ENCODE measurements at regions not wholly inside any gene's neighbourhood (a gene's known extent, or its start where the extent isn't known, plus 50 kb on each side); places are given as distances from the start of the nearest gene placed in this dataset.

DNA sequence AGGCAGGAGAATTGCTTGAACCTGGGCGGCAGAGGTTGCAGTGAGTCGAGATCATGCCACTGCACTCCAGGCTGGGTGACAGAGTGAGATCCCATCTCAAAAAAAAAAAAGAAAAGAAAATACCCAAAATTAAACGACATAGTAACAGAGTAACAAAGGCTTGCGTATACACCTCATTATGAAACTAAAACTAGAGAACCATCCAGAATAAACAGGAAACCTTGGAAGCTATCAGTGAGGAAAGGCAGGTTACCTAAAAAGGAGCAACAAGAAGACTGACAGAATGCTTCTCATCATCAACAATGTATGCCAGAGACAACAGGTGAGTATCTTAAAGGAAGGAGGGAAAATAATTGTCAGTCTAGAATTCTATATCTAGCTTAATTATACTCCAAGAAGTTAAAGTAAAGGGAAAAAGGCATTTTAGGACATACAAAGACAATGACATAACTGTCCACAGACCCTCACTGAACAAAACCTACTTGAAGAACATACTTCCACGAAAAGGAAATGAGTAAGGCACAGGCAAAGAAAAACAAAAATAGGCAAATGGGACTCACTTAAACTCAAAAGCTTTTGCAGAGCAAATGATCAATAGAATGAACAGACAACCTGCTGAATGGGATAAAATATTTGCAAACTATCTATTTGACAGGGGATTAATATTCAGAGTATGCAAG is 64.1 kb upstream of the NT5E start:
- Histone ChIP-seq H3K36me3 (ENCODE audit: control insufficient read depth in 1 of 2, insufficient read depth in 2 of 2, low read length in 2 of 2) (no peaks in the 10 kb centered on the region), H3K4me1 (ENCODE audit: control insufficient read depth in 1 of 2, insufficient read depth in 2 of 2, low read length in 2 of 2) (peaks cover under 1 to 13% of the 10 kb centered on the region in 2 donors), H3K9me3 (ENCODE audit: control insufficient read depth in 1 of 2, low read length in 2 of 2) (no peaks in the 10 kb centered on the region), H3K27me3 (ENCODE audit: control insufficient read depth in 1 of 2, insufficient read depth in 2 of 2, low read length in 2 of 2) (no peaks in the 10 kb centered on the region), H3K9ac (ENCODE audit: low read depth in 1 of 2, low read length in 2 of 2) (no peak overlapping the region), H3K27ac (ENCODE audit: low read depth, low read length) (no peak overlapping the region), H3K4me3 (ENCODE audit: low read depth in 1 of 2, low read length in 2 of 2) (peak overlapping the region in 1 of 2 donors; percentile 19)

- Histone ChIP-seq H3K4me1 (ENCODE audit: control insufficient read depth in 1 of 2, insufficient read depth in 2 of 2, low read length in 2 of 2) (peaks cover 0 to 5% of the 10 kb centered on the region in 2 donors), H3K9me3 (ENCODE audit: control insufficient read depth in 1 of 2, low read length in 2 of 2) (no peaks in the 10 kb centered on the region), H3K4me3 (ENCODE audit: low read depth in 1 of 2, low read length in 2 of 2) (no peak overlapping the region), H3K27ac (ENCODE audit: low read depth, low read length) (no peak overlapping the region), H3K27me3 (ENCODE audit: control insufficient read depth in 1 of 2, insufficient read depth in 2 of 2, low read length in 2 of 2) (no peaks in the 10 kb centered on the region), H3K9ac (ENCODE audit: low read depth in 1 of 2, low read length in 2 of 2) (no peak overlapping the region), H3K36me3 (ENCODE audit: control insufficient read depth in 1 of 2, insufficient read depth in 2 of 2, low read length in 2 of 2) (no peaks in the 10 kb centered on the region)
Observed at GRCh38 chr6:85383042-85383441, 66.8 kb upstream of the NT5E start.

- Histone ChIP-seq H3K4me1 (ENCODE audit: control insufficient read depth in 1 of 2, insufficient read depth in 2 of 2, low read length in 2 of 2) (peaks cover 0 to 5% of the 10 kb centered on the region in 2 donors), H3K9ac (ENCODE audit: low read depth in 1 of 2, low read length in 2 of 2) (no peak overlapping the region), H3K36me3 (ENCODE audit: control insufficient read depth in 1 of 2, insufficient read depth in 2 of 2, low read length in 2 of 2) (no peaks in the 10 kb centered on the region), H3K9me3 (ENCODE audit: control insufficient read depth in 1 of 2, low read length in 2 of 2) (no peaks in the 10 kb centered on the region), H3K27ac (ENCODE audit: low read depth, low read length) (no peak overlapping the region), H3K27me3 (ENCODE audit: control insufficient read depth in 1 of 2, insufficient read depth in 2 of 2, low read length in 2 of 2) (no peaks in the 10 kb centered on the region), H3K4me3 (ENCODE audit: low read depth in 1 of 2, low read length in 2 of 2) (no peak overlapping the region)
Observed at GRCh38 chr6:85382541-85382940, 67.3 kb upstream of the NT5E start.

GRCh38 chr6:85372915-85373270 is 77.0 kb upstream of the NT5E start:
- H3K9ac ChIP-seq (ENCODE audit: low read depth in 1 of 2, low read length in 2 of 2), result no peak overlapping the region
- no peaks in the 10 kb centered on the region for H3K36me3 ChIP-seq (ENCODE audit: control insufficient read depth in 1 of 2, insufficient read depth in 2 of 2, low read length in 2 of 2)

DNA sequence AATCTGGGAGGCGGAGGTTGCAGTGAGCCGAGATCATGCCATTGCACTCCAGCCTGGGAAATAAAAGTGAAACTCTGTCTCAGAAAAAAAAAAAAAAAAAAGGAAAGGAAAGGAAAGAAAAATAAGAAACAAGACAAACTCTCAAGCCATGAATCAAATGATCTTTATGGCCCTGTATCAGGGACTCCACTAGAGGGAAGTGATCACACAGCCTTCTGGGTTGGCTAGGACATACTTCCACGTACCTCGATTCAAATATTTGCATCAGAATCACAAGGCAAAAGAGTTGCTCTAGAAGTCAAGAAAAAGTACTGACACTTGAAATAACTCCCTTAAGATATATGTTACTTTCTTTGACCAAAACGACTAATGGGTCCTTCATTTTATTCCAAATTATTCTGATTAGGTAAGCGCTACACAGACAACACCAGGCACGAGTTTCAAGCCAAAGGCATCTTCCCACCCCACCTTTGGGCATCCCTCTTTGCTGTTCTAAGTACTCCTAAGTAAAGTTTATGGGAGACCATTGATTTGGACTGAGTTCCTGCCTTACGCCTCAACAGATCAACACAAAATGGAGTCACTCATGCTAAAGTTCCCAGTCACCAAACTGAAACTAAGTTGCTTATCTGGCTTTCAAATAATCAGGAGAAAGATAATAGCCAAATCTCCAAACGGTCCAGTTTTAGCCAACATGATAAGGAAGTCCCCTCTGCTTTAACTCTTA is 77.5 kb upstream of the NT5E start:
- Histone ChIP-seq H3K27ac (ENCODE audit: low read depth, low read length) (no peak overlapping the region), H3K27me3 (ENCODE audit: control insufficient read depth in 1 of 2, insufficient read depth in 2 of 2, low read length in 2 of 2) (no peaks in the 10 kb centered on the region), H3K9ac (ENCODE audit: low read depth in 1 of 2, low read length in 2 of 2) (no peak overlapping the region), H3K4me1 (ENCODE audit: control insufficient read depth in 1 of 2, insufficient read depth in 2 of 2, low read length in 2 of 2) (no peaks in the 10 kb centered on the region), H3K9me3 (ENCODE audit: control insufficient read depth in 1 of 2, low read length in 2 of 2) (no peaks in the 10 kb centered on the region), H3K36me3 (ENCODE audit: control insufficient read depth in 1 of 2, insufficient read depth in 2 of 2, low read length in 2 of 2) (no peaks in the 10 kb centered on the region), H3K4me3 (ENCODE audit: low read depth in 1 of 2, low read length in 2 of 2) (no peak overlapping the region)

More at GRCh38 chr6:85372915-85373270, 77.0 kb upstream of the NT5E start:
- H3K27me3 ChIP-seq (ENCODE audit: control insufficient read depth in 1 of 2, insufficient read depth in 2 of 2, low read length in 2 of 2), result no peaks in the 10 kb centered on the region
- H3K9me3 ChIP-seq (ENCODE audit: control insufficient read depth in 1 of 2, low read length in 2 of 2), result no peaks in the 10 kb centered on the region
- H3K4me3 ChIP-seq (ENCODE audit: low read depth in 1 of 2, low read length in 2 of 2), result no peak overlapping the region
- H3K27ac ChIP-seq (ENCODE audit: low read depth, low read length), result no peak overlapping the region
- H3K4me1 ChIP-seq (ENCODE audit: control insufficient read depth in 1 of 2, insufficient read depth in 2 of 2, low read length in 2 of 2), result no peaks in the 10 kb centered on the region

- Histone ChIP-seq H3K9me3 (ENCODE audit: control insufficient read depth in 1 of 2, low read length in 2 of 2) (no peaks in the 10 kb centered on the region), H3K4me3 (ENCODE audit: low read depth in 1 of 2, low read length in 2 of 2) (no peak overlapping the region), H3K9ac (ENCODE audit: low read depth in 1 of 2, low read length in 2 of 2) (no peak overlapping the region), H3K27me3 (ENCODE audit: control insufficient read depth in 1 of 2, insufficient read depth in 2 of 2, low read length in 2 of 2) (no peaks in the 10 kb centered on the region), H3K36me3 (ENCODE audit: control insufficient read depth in 1 of 2, insufficient read depth in 2 of 2, low read length in 2 of 2) (no peaks in the 10 kb centered on the region), H3K4me1 (ENCODE audit: control insufficient read depth in 1 of 2, insufficient read depth in 2 of 2, low read length in 2 of 2) (no peaks in the 10 kb centered on the region), H3K27ac (ENCODE audit: low read depth, low read length) (no peak overlapping the region)
Observed at GRCh38 chr6:85368631-85369030, 81.3 kb upstream of the NT5E start.

DNA sequence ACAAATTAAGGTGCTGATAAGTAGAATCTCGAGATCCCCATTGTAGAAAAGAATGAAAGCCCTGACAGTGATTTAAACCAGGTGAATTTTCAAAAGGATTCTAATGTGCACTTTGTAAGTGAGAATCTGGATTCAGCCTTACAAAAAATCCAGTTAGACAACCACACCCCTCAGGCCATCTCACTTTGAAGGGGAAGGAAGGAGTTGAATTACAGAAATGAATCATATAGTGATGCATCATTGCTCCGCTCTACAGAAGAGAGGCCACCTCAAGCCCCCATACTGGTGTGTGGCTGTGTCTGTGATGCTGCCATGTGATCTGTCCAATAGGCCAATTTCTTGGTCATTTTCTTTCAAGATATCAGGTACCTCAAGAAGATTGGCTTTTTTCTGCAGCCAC is 85.5 kb upstream of the NT5E start:
- no peak overlapping the region for H3K4me3 ChIP-seq (ENCODE audit: low read depth in 1 of 2, low read length in 2 of 2)
- no peaks in the 10 kb centered on the region for H3K27me3 ChIP-seq (ENCODE audit: control insufficient read depth in 1 of 2, insufficient read depth in 2 of 2, low read length in 2 of 2)
- H3K27ac ChIP-seq (ENCODE audit: low read depth, low read length), result no peak overlapping the region
- H3K4me1 ChIP-seq (ENCODE audit: control insufficient read depth in 1 of 2, insufficient read depth in 2 of 2, low read length in 2 of 2), result peaks cover 5 to 7% of the 10 kb centered on the region in 2 donors
- no peaks in the 10 kb centered on the region for H3K9me3 ChIP-seq (ENCODE audit: control insufficient read depth in 1 of 2, low read length in 2 of 2)
- H3K36me3 ChIP-seq (ENCODE audit: control insufficient read depth in 1 of 2, insufficient read depth in 2 of 2, low read length in 2 of 2), result no peaks in the 10 kb centered on the region
- H3K9ac ChIP-seq (ENCODE audit: low read depth in 1 of 2, low read length in 2 of 2), result no peak overlapping the region

DNA sequence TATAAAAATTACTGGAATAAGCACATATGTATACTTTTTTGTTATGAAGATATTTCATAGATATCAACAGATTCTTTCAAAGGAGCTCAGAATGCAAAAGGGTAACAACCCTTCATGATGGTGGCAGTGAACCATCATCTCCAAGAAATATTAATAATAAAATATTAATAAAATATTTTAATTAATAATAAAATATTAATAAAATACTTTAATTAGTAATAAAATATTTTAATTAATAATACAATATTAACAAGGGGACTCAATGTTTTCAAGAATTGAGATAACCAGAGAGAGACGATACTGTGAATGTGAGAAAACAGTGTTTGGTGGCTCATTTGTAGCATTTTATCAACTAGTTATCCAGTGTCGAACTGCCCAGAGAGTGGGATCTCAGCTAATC is 86.0 kb upstream of the NT5E start:
- H3K9ac ChIP-seq (ENCODE audit: low read depth in 1 of 2, low read length in 2 of 2), result no peak overlapping the region
- H3K27ac ChIP-seq (ENCODE audit: low read depth, low read length), result no peak overlapping the region
- H3K36me3 ChIP-seq (ENCODE audit: control insufficient read depth in 1 of 2, insufficient read depth in 2 of 2, low read length in 2 of 2), result no peaks in the 10 kb centered on the region
- no peaks in the 10 kb centered on the region for H3K9me3 ChIP-seq (ENCODE audit: control insufficient read depth in 1 of 2, low read length in 2 of 2)
- no peak overlapping the region for H3K4me3 ChIP-seq (ENCODE audit: low read depth in 1 of 2, low read length in 2 of 2)
- H3K4me1 ChIP-seq (ENCODE audit: control insufficient read depth in 1 of 2, insufficient read depth in 2 of 2, low read length in 2 of 2), result peaks cover 5 to 7% of the 10 kb centered on the region in 2 donors
- H3K27me3 ChIP-seq (ENCODE audit: control insufficient read depth in 1 of 2, insufficient read depth in 2 of 2, low read length in 2 of 2), result no peaks in the 10 kb centered on the region

GRCh38 chr6:85362652-85363310 is 87.1 kb upstream of the NT5E start:
- peaks cover 5 to 7% of the 10 kb centered on the region in 2 donors for H3K4me1 ChIP-seq (ENCODE audit: control insufficient read depth in 1 of 2, insufficient read depth in 2 of 2, low read length in 2 of 2)
- no peak overlapping the region for H3K27ac ChIP-seq (ENCODE audit: low read depth, low read length)
- no peak overlapping the region for H3K9ac ChIP-seq (ENCODE audit: low read depth in 1 of 2, low read length in 2 of 2)
- H3K27me3 ChIP-seq (ENCODE audit: control insufficient read depth in 1 of 2, insufficient read depth in 2 of 2, low read length in 2 of 2), result no peaks in the 10 kb centered on the region
- H3K9me3 ChIP-seq (ENCODE audit: control insufficient read depth in 1 of 2, low read length in 2 of 2), result no peaks in the 10 kb centered on the region
- H3K4me3 ChIP-seq (ENCODE audit: low read depth in 1 of 2, low read length in 2 of 2), result no peak overlapping the region
- no peaks in the 10 kb centered on the region for H3K36me3 ChIP-seq (ENCODE audit: control insufficient read depth in 1 of 2, insufficient read depth in 2 of 2, low read length in 2 of 2)

DNA sequence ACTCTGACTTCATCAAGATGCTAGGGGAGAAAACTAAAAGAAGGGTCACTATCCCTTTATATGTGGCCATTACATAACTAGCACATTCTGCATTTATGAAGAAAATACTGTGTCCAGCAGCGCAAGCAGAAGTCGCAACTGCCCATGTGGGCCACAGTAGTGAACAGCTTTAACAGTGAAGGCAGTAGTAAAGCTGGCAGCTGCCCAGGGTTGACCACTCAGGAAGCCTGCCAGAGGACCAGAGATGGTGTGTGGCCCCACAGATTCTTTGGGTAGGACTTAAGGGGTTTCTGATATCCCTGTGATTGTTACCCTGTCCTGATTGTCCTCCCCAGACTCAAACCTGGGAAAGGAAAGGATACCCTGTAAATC is 88.3 kb upstream of the NT5E start:
- H3K27me3 ChIP-seq (ENCODE audit: control insufficient read depth in 1 of 2, insufficient read depth in 2 of 2, low read length in 2 of 2), result no peaks in the 10 kb centered on the region
- H3K9ac ChIP-seq (ENCODE audit: low read depth in 1 of 2, low read length in 2 of 2), result no peak overlapping the region
- no peak overlapping the region for H3K27ac ChIP-seq (ENCODE audit: low read depth, low read length)
- H3K4me1 ChIP-seq (ENCODE audit: control insufficient read depth in 1 of 2, insufficient read depth in 2 of 2, low read length in 2 of 2), result peaks cover 5 to 7% of the 10 kb centered on the region in 2 donors
- H3K4me3 ChIP-seq (ENCODE audit: low read depth in 1 of 2, low read length in 2 of 2), result no peak overlapping the region
- no peaks in the 10 kb centered on the region for H3K9me3 ChIP-seq (ENCODE audit: control insufficient read depth in 1 of 2, low read length in 2 of 2)
- no peaks in the 10 kb centered on the region for H3K36me3 ChIP-seq (ENCODE audit: control insufficient read depth in 1 of 2, insufficient read depth in 2 of 2, low read length in 2 of 2)

All from duodenal mucosa (tissue), 2 donors.